ENCODE measurements at regions not wholly inside any gene's neighbourhood (a gene's known extent, or its start where the extent isn't known, plus 50 kb on each side); places are given as distances from the start of the nearest gene placed in this dataset.

- TF ChIP-seq CTCF (conservative IDR thresholded peaks at IDR 0.05; ENCODE audit: low read depth, low read length), result no peak
- no peak for TF ChIP-seq EZH2 (IDR thresholded peaks at IDR 0.05; ENCODE audit: borderline replicate concordance, low read depth, low read length, poor library complexity, severe bottlenecking)
These were observed 139.9 kb upstream of the ZEB2 start for GRCh38 chr2:144659731-144660275.
